IMR-90 (cell line): ENCODE measurements at regions not wholly inside any gene's neighbourhood (a gene's known extent, or its start where the extent isn't known, plus 50 kb on each side); places are given as distances from the start of the nearest gene placed in this dataset.

Experiments used
- CHD1 ChIP-seq: IDR thresholded peaks from 2 replicates; pipeline ENCODE4 v1.6.1; 2012; ENCODE audit warnings: low read depth, low read length, improper control_type of control experiment
- POLR2A ChIP-seq: IDR thresholded peaks from 2 replicates; pipeline ENCODE4 v1.6.1; 2012; ENCODE audit warnings: mild to moderate bottlenecking, low read depth, low read length
- TF ChIP-seq, protein P1 (sequence below): conservative IDR thresholded peaks from 2 replicates; pipeline ENCODE4 v1.5.1; 2012; ENCODE audit warnings: mild to moderate bottlenecking, low read depth, low read length, improper control_type of control experiment

GRCh38 chr4:15293711-15294110 lies 134.1 kb upstream of the C1QTNF7 start:
- TF ChIP-seq, protein P1, sequence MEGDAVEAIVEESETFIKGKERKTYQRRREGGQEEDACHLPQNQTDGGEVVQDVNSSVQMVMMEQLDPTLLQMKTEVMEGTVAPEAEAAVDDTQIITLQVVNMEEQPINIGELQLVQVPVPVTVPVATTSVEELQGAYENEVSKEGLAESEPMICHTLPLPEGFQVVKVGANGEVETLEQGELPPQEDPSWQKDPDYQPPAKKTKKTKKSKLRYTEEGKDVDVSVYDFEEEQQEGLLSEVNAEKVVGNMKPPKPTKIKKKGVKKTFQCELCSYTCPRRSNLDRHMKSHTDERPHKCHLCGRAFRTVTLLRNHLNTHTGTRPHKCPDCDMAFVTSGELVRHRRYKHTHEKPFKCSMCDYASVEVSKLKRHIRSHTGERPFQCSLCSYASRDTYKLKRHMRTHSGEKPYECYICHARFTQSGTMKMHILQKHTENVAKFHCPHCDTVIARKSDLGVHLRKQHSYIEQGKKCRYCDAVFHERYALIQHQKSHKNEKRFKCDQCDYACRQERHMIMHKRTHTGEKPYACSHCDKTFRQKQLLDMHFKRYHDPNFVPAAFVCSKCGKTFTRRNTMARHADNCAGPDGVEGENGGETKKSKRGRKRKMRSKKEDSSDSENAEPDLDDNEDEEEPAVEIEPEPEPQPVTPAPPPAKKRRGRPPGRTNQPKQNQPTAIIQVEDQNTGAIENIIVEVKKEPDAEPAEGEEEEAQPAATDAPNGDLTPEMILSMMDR = no peak
- TF ChIP-seq POLR2A (no peak), CHD1 (no peak)
